ENCODE measurements at regions not wholly inside any gene's neighbourhood (a gene's known extent, or its start where the extent isn't known, plus 50 kb on each side); places are given as distances from the start of the nearest gene placed in this dataset.

- TF ChIP-seq, protein P1, sequence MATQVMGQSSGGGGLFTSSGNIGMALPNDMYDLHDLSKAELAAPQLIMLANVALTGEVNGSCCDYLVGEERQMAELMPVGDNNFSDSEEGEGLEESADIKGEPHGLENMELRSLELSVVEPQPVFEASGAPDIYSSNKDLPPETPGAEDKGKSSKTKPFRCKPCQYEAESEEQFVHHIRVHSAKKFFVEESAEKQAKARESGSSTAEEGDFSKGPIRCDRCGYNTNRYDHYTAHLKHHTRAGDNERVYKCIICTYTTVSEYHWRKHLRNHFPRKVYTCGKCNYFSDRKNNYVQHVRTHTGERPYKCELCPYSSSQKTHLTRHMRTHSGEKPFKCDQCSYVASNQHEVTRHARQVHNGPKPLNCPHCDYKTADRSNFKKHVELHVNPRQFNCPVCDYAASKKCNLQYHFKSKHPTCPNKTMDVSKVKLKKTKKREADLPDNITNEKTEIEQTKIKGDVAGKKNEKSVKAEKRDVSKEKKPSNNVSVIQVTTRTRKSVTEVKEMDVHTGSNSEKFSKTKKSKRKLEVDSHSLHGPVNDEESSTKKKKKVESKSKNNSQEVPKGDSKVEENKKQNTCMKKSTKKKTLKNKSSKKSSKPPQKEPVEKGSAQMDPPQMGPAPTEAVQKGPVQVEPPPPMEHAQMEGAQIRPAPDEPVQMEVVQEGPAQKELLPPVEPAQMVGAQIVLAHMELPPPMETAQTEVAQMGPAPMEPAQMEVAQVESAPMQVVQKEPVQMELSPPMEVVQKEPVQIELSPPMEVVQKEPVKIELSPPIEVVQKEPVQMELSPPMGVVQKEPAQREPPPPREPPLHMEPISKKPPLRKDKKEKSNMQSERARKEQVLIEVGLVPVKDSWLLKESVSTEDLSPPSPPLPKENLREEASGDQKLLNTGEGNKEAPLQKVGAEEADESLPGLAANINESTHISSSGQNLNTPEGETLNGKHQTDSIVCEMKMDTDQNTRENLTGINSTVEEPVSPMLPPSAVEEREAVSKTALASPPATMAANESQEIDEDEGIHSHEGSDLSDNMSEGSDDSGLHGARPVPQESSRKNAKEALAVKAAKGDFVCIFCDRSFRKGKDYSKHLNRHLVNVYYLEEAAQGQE (IDR thresholded peaks at IDR 0.05) = no peak
- TF ChIP-seq, protein P2, sequence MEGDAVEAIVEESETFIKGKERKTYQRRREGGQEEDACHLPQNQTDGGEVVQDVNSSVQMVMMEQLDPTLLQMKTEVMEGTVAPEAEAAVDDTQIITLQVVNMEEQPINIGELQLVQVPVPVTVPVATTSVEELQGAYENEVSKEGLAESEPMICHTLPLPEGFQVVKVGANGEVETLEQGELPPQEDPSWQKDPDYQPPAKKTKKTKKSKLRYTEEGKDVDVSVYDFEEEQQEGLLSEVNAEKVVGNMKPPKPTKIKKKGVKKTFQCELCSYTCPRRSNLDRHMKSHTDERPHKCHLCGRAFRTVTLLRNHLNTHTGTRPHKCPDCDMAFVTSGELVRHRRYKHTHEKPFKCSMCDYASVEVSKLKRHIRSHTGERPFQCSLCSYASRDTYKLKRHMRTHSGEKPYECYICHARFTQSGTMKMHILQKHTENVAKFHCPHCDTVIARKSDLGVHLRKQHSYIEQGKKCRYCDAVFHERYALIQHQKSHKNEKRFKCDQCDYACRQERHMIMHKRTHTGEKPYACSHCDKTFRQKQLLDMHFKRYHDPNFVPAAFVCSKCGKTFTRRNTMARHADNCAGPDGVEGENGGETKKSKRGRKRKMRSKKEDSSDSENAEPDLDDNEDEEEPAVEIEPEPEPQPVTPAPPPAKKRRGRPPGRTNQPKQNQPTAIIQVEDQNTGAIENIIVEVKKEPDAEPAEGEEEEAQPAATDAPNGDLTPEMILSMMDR (IDR thresholded peaks at IDR 0.05; ENCODE audit: low read depth, low read length, missing input control) = no peak
- TF ChIP-seq JUND (IDR thresholded peaks at IDR 0.05) (no peak), NR2F2 (IDR thresholded peaks at IDR 0.05) (no peak), EGR1 (IDR thresholded peaks at IDR 0.05; ENCODE audit: low read depth in 2 of 2) (no peak)
Observed at GRCh38 chr17:33623841-33624240, 330.7 kb upstream of the ASIC2 start.

Measured in liver (tissue), 3 donors.